ENCODE measurements at regions not wholly inside any gene's neighbourhood (a gene's known extent, or its start where the extent isn't known, plus 50 kb on each side); places are given as distances from the start of the nearest gene placed in this dataset.

GRCh38 chr10:130491693-130492050 is 355.5 kb downstream of the GLRX3 start:
- DNase-seq = no peak

GRCh38 chr10:130492266-130492934 is 356.2 kb downstream of the GLRX3 start:
- DNase-seq = no peak

- DNase-seq = no peak
Measured at GRCh38 chr10:130493021-130493420, 356.8 kb downstream of the GLRX3 start.

- no peak for DNase-seq
Measured at GRCh38 chr10:130493446-130494145, 357.4 kb downstream of the GLRX3 start.

- no peak for DNase-seq
Measured at GRCh38 chr10:130495116-130495862, 359.1 kb downstream of the GLRX3 start.

GRCh38 chr10:130495891-130496636 is 359.9 kb downstream of the GLRX3 start:
- no peak for DNase-seq

GRCh38 chr10:130497056-130498010 is 361.1 kb downstream of the GLRX3 start:
- no peak for DNase-seq

GRCh38 chr10:130498042-130498441 is 361.9 kb downstream of the GLRX3 start:
- no peak for DNase-seq

GRCh38 chr10:130498934-130499333 is 362.7 kb downstream of the GLRX3 start:
- DNase-seq = no peak

- no peak for DNase-seq
Measured at GRCh38 chr10:130499541-130499940, 363.4 kb downstream of the GLRX3 start.

GRCh38 chr10:130500261-130501000 is 364.2 kb downstream of the GLRX3 start:
- no peak for DNase-seq

- DNase-seq = no peak
Measured at GRCh38 chr10:130507461-130507860, 371.3 kb downstream of the GLRX3 start.

GRCh38 chr10:130509881-130510689 is 373.9 kb downstream of the GLRX3 start:
- no peak for DNase-seq

- no peak for DNase-seq
Measured at GRCh38 chr10:130510755-130511154, 374.6 kb downstream of the GLRX3 start.

GRCh38 chr10:130511766-130512165 is 375.6 kb downstream of the GLRX3 start:
- no peak for DNase-seq

- no peak for DNase-seq
Measured at GRCh38 chr10:130512936-130513335, 376.7 kb downstream of the GLRX3 start.

- DNase-seq = no peak
Measured at GRCh38 chr10:130513686-130514476, 377.7 kb downstream of the GLRX3 start.

- DNase-seq = no peak
Measured at GRCh38 chr10:130515670-130516069, 379.5 kb downstream of the GLRX3 start.

GRCh38 chr10:130516141-130516735 is 380.0 kb downstream of the GLRX3 start:
- DNase-seq = no peak

All from activated CD4-positive, alpha-beta T cell treated with anti-CD3 and anti-CD28 coated beads for 1 hour (primary cell).